IPS DF 6.9 (cell line): ENCODE measurements at regions not wholly inside any gene's neighbourhood (a gene's known extent, or its start where the extent isn't known, plus 50 kb on each side); places are given as distances from the start of the nearest gene placed in this dataset.
A peak's percentile ranks its signal among the peaks of the same experiment; 100 is the strongest.

Experiments
- DNase-seq: peaks from one replicate; pipeline ENCODE4 v3.0.0-alpha.2; 2013; ENCODE audit warnings: low read depth, low spot score
- H3K27ac ChIP-seq: one replicate; pipeline ENCODE4 v1.5.1; 2013; ENCODE audit warnings: low read length, control low read depth
- H3K27me3 ChIP-seq: 2 replicates; pipeline ENCODE4 v1.6.1; 2013; ENCODE audit warnings: mild to moderate bottlenecking, low read length; ENCODE audit not compliant: control insufficient read depth, insufficient read depth
- H3K36me3 ChIP-seq: 2 replicates; pipeline ENCODE4 v1.6.1; 2013; ENCODE audit warnings: low read length; ENCODE audit not compliant: control insufficient read depth, insufficient read depth
- H3K4me1 ChIP-seq: 2 replicates; pipeline ENCODE4 v1.6.1; 2013; ENCODE audit warnings: low read length; ENCODE audit not compliant: control insufficient read depth, insufficient read depth
- H3K4me3 ChIP-seq: 2 replicates; pipeline ENCODE4 v1.5.1; 2013; ENCODE audit warnings: mild to moderate bottlenecking, low read length
- H3K9me3 ChIP-seq: 2 replicates; pipeline ENCODE4 v1.6.1; 2013; ENCODE audit warnings: low read length, inconsistent platforms; ENCODE audit not compliant: control insufficient read depth, insufficient read depth
- WGBS: extraction: QIAGEN DNeasy Blood & Tissue Kit; methylation state at CpG from one replicate; pipeline ENCODE4 v1.1.7; 2013; ENCODE audit warnings: mixed read lengths, missing lambda C conversion rate; ENCODE audit not compliant: insufficient read length, insufficient coverage; 5-methylcytosine and 5-hydroxymethylcytosine counted together

GRCh38 chr2:107018366-107018765 lies 132.4 kb upstream of the ST6GAL2 start:
- no CpG with 5 or more reads among the region's 4 CpGs for WGBS
- Histone ChIP-seq H3K4me3 (no peak overlapping the region), H3K27ac (no peak overlapping the region), H3K27me3 (no peaks in the 10 kb centered on the region), H3K9me3 (no peaks in the 10 kb centered on the region), H3K36me3 (no peaks in the 10 kb centered on the region), H3K4me1 (no peaks in the 10 kb centered on the region)
- no peak for DNase-seq

GRCh38 chr2:107020392-107020791 lies 134.4 kb upstream of the ST6GAL2 start:
- Histone ChIP-seq H3K4me1 (no peaks in the 10 kb centered on the region), H3K9me3 (no peaks in the 10 kb centered on the region), H3K36me3 (no peaks in the 10 kb centered on the region), H3K27me3 (no peaks in the 10 kb centered on the region), H3K27ac (no peak overlapping the region), H3K4me3 (no peak overlapping the region)
- DNase-seq = no peak
- WGBS = no CpG with 5 or more reads among the region's 6 CpGs

- DNase-seq = no peak
- H3K4me1 ChIP-seq = no peaks in the 10 kb centered on the region
- H3K36me3 ChIP-seq = no peaks in the 10 kb centered on the region
- no peak overlapping the region for H3K27ac ChIP-seq
- H3K9me3 ChIP-seq = no peaks in the 10 kb centered on the region
- H3K4me3 ChIP-seq = no peak overlapping the region
- no CpG with 5 or more reads among the region's 2 CpGs for WGBS
- no peaks in the 10 kb centered on the region for H3K27me3 ChIP-seq
Observed at GRCh38 chr2:107024269-107024668, 138.3 kb upstream of the ST6GAL2 start.

- H3K36me3 ChIP-seq = no peaks in the 10 kb centered on the region
- no peak overlapping the region for H3K4me3 ChIP-seq
- no peak overlapping the region for H3K27ac ChIP-seq
- no CpG with 5 or more reads among the region's 6 CpGs for WGBS
- DNase-seq = no peak
- no peaks in the 10 kb centered on the region for H3K9me3 ChIP-seq
- no peaks in the 10 kb centered on the region for H3K4me1 ChIP-seq
- H3K27me3 ChIP-seq = no peaks in the 10 kb centered on the region
Observed at GRCh38 chr2:107025291-107025857, 139.4 kb upstream of the ST6GAL2 start.

GRCh38 chr2:107025869-107026380 lies 140.0 kb upstream of the ST6GAL2 start:
- WGBS = no CpG with 5 or more reads among the region's 8 CpGs

GRCh38 chr2:107027205-107027604 lies 141.2 kb upstream of the ST6GAL2 start:
- Histone ChIP-seq H3K4me1 (no peaks in the 10 kb centered on the region), H3K27ac (no peak overlapping the region), H3K4me3 (no peak overlapping the region), H3K9me3 (no peaks in the 10 kb centered on the region), H3K27me3 (no peaks in the 10 kb centered on the region), H3K36me3 (no peaks in the 10 kb centered on the region)
- no peak for DNase-seq
- WGBS = no CpG with 5 or more reads among the region's 1 CpG

More at GRCh38 chr2:107025869-107026380, 140.0 kb upstream of the ST6GAL2 start:
- Histone ChIP-seq H3K27me3 (no peaks in the 10 kb centered on the region), H3K9me3 (no peaks in the 10 kb centered on the region), H3K4me1 (no peaks in the 10 kb centered on the region), H3K4me3 (no peak overlapping the region), H3K36me3 (no peaks in the 10 kb centered on the region), H3K27ac (no peak overlapping the region)
- no peak for DNase-seq

- DNase-seq = no peak
- Histone ChIP-seq H3K27me3 (no peaks in the 10 kb centered on the region), H3K36me3 (no peaks in the 10 kb centered on the region), H3K9me3 (no peaks in the 10 kb centered on the region), H3K4me3 (no peak overlapping the region), H3K27ac (no peak overlapping the region), H3K4me1 (no peaks in the 10 kb centered on the region)
Observed at GRCh38 chr2:107027810-107028209, 141.8 kb upstream of the ST6GAL2 start.

- DNase-seq = no peak
- no peaks in the 10 kb centered on the region for H3K27me3 ChIP-seq
- no CpG with 5 or more reads among the region's 1 CpG for WGBS
- H3K36me3 ChIP-seq = no peaks in the 10 kb centered on the region
- no peak overlapping the region for H3K4me3 ChIP-seq
- H3K4me1 ChIP-seq = no peaks in the 10 kb centered on the region
- H3K9me3 ChIP-seq = no peaks in the 10 kb centered on the region
- H3K27ac ChIP-seq = no peak overlapping the region
Observed at GRCh38 chr2:107028661-107029060, 142.7 kb upstream of the ST6GAL2 start.

GRCh38 chr2:107036293-107036692 lies 150.3 kb upstream of the ST6GAL2 start:
- Histone ChIP-seq H3K36me3 (no peaks in the 10 kb centered on the region), H3K4me3 (no peak overlapping the region), H3K27me3 (no peaks in the 10 kb centered on the region), H3K4me1 (no peaks in the 10 kb centered on the region), H3K9me3 (no peaks in the 10 kb centered on the region), H3K27ac (no peak overlapping the region)
- WGBS = no CpG with 5 or more reads among the region's 5 CpGs
- DNase-seq = no peak

- H3K4me1 ChIP-seq = peaks cover 2% of the 10 kb centered on the region; the same call in 1 of the 2 replicates
- H3K36me3 ChIP-seq = no peaks in the 10 kb centered on the region
- no peak overlapping the region for H3K27ac ChIP-seq
- no CpG with 5 or more reads among the region's 4 CpGs for WGBS
- no peak overlapping the region for H3K4me3 ChIP-seq
- DNase-seq = peak; percentile 1
- H3K9me3 ChIP-seq = no peaks in the 10 kb centered on the region
- no peaks in the 10 kb centered on the region for H3K27me3 ChIP-seq
Observed at GRCh38 chr2:107062173-107062572, 176.2 kb upstream of the ST6GAL2 start.

- no peaks in the 10 kb centered on the region for H3K9me3 ChIP-seq
- H3K27ac ChIP-seq = no peak overlapping the region
- H3K36me3 ChIP-seq = no peaks in the 10 kb centered on the region
- peaks cover 2% of the 10 kb centered on the region; the same call in 1 of the 2 replicates for H3K4me1 ChIP-seq
- DNase-seq = no peak
- H3K27me3 ChIP-seq = no peaks in the 10 kb centered on the region
- no CpG with 5 or more reads among the region's 5 CpGs for WGBS
- H3K4me3 ChIP-seq = no peak overlapping the region
Observed at GRCh38 chr2:107062599-107063220, 176.7 kb upstream of the ST6GAL2 start.
